Caki2 (cell line): ENCODE measurements at regions not wholly inside any gene's neighbourhood (a gene's known extent, or its start where the extent isn't known, plus 50 kb on each side); places are given as distances from the start of the nearest gene placed in this dataset.

ENCODE experiments used
- DNase-seq: peaks from one replicate; pipeline ENCODE4 v3.0.0-alpha.2; 2015; ENCODE audit warnings: low read depth
- in situ Hi-C: cut with HindIII; loops from 2 replicates; pipeline ENCODE4 v1.10.0; 2016; ENCODE audit warnings: low sequenced_read_pairs, low pct_unique_long_range_greater_than_20kb, mixed read lengths

DNA sequence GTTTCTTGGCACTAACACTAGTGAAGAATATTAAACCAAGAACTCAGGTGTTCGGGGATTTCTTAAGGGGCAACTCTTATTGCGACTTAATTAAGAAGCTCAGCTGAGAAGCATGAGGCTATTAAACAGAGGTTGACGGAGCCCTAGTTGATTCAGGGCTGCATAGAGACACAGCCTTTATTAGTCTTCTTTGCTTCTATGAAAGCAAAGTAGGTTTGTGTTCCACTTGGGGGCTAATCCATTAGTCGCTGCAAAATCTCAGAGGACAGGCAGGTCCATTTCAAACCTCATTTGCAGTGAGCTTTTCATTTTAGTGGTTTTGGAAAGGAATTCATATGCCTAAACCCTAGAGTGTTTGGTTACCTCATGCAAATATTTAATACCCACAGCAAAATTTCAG is 506.6 kb upstream of the SULF2 start:
- in situ Hi-C loops, result loop anchor here (10.0 kb wide), 2 partner anchors 333 to 507 kb away; partner anchors contain the start of gene SULF2
- DNase-seq, result no peak

DNA sequence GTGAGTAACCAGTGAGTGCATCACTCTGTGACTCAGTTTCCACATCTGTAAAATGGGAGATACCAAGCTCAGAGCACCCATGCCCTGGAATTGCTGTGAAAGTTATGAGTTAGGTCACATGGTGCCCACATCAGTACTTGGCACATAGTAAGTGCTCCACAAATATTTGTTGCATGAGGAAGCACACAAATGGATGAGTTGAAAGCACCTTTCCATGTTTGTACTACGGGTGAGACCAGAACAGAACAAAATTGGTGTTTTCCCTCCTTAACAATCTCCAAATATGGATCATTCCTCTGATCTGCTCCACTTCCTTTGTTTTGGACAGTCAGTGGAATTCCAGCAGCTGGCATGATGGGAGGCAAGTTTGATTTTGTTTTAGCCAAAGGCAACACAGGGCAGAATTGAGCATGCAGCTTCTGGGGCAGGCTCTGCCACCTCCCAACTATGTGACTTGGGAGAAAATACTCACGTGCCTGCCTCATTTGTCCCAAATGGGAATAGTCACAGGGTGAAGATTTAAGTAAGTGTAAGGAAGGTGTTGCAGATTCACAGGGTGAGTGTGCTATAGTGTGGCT is 503.7 kb upstream of the SULF2 start:
- no peak for DNase-seq
- in situ Hi-C loops, result no loop called here

DNA sequence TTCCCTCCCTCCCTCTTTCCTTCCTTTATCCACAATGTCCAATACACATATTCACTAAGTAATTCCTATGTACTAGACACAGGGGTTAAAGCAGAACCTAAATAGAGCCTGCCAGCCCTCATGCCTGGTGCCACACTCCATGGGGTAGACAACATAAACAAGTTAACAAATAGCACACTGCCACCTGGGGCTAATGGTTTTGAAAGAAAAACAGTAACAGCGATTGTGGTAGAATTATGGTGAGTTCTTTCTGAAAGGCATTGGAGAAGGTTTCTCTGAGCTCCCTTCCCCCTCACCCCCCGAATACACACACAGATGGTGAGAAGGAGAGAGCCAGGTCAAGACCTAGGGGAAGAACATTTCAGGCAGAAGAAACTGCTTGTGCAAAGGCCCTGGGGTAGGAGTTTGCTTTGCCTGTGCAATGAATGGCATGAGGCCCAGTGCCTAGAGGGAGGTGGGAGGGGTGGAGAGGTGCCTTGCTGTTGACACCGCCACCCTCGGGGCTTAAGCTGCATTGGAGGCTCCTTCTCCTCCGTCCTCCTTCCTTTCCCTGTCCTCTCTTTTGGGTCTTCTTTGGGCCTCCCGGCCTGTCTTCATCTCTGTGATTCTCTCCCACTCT is 502.4 kb upstream of the SULF2 start:
- in situ Hi-C loops, result no loop called here
- no peak for DNase-seq

DNA sequence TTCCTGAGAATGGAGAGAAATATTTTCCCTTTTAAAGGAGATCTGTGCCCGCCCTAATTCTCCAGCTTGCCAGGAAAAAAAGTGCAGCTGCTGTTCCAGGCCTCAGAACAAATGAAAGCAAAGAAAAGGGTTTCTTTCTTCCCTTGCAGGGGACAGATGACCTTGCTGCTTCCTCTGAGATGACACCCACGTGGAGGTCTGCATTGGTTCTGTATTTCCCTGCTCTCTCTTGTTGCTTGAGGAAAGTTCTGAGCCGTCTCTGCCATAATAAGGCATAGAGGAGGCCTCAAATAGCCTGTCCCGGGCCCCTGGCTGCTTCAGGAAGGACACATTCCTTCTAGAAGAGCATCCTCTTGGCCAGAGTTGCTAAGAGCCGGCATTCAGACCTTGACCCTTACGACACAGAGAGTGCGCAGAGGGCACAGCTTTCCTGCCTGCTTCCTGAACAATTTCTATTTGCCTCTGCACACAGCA is 501.8 kb upstream of the SULF2 start:
- no peak for DNase-seq
- in situ Hi-C loops, result no loop called here

DNA sequence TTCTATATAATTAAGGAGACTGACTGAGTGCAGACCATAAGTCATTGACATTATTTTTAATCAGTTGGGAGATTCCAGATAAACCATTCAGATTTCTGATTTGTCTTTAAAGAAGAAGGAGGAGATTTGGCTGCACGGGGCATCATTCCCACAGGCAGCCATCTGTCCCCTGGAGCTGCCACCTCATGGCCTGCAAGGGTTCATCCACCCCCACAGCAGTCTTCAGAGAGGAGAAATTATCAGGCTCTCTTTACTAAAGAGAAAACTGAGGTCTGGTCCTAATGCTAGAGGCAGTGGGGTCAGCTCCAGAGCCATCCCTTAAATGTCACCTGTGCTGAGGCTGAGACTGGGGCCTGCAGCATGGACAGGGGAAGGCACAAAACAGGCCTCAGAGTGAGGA is 501.3 kb upstream of the SULF2 start:
- DNase-seq, result no peak
- in situ Hi-C loops, result no loop called here

DNA sequence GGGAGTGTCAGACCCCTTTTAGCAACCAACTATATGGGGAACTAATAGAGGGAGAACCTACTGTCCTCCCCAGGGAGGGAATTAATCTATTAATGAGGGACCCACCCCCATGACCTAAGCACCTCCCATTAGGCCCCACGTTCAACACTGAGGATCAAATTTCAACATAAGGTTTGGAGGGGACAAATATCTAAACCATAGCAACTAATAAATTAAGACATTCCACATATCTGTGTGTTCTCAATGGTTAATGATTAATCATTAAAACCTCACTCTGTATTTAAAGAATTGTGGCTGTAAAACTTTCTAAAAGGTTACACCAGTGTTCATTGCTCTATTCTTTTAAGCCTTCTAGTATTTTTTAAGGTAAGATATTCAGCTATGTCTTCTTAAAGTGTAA is 500.4 kb upstream of the SULF2 start:
- in situ Hi-C loops, result no loop called here
- peak; percentile 73 for DNase-seq

DNA sequence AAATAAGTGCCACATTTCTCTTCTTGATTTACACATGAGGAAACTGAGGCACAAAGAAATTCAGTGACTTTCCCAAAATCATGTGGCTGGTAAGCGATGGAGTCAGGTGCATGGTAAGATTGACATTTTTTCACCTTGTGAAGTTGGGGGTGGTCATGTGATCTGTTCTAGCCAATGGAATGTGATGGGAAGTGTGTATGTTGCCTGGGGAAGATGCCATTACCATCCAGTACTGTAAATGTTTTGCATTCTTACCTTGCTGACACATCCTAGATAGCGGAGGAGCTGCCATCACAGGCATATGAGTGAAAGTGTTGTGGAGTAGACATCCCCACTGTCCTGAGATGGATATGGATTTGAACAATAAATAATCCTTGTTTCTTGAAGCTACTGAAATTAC is 499.6 kb upstream of the SULF2 start:
- peak; percentile 48 for DNase-seq

DNA sequence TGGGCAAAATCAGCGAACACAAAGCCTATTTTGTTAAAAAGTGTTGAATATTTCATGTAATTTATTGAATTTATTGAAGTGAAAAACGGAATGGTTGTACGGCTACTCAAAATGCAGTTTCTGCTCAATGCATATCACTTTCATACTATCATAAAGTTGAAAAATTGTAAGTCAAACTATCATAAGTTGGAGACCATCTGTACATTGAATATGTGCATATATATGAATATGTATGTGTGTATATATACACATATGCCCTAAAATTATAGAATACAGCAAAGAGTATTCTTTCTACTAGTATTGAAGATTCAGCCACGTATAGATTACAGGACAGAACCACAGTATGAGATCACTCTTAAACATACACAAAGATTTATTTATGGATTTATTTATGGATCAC is 499.0 kb upstream of the SULF2 start:
- DNase-seq, result no peak

More for the DNA sequence above, 499.6 kb upstream of the SULF2 start:
- in situ Hi-C loops, result no loop called here

DNA sequence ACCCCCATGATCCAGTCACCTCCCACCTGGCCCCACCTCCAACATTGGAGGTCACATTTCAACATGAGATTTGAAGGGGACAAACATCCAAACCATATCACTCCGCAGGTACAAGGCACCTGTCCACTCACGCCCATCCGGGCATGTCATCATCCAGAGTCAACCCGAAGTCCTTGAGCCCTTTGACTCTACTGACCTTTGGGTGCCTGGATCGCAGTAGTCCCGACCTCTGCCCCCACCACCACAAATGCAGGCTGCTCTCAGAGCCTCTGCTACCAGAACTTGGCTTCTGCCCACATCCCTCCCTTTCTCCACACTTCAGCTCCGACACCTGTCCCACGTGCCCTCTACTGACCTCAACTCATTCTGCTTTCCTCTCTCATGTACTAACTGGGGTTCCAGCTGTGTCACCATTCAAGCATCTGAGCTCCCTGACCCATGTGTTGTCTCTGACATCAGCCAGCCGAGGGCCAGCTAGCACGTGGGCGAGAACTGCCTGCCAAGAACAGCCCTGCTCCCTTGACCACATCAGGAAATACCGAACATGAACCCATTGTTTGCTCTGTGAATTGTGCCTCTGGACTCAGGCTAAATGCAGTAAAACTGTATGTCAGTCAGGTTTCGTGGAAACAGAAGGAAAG is 498.3 kb upstream of the SULF2 start:
- in situ Hi-C loops, result no loop called here

More for the DNA sequence above, 499.0 kb upstream of the SULF2 start:
- in situ Hi-C loops, result no loop called here

DNA sequence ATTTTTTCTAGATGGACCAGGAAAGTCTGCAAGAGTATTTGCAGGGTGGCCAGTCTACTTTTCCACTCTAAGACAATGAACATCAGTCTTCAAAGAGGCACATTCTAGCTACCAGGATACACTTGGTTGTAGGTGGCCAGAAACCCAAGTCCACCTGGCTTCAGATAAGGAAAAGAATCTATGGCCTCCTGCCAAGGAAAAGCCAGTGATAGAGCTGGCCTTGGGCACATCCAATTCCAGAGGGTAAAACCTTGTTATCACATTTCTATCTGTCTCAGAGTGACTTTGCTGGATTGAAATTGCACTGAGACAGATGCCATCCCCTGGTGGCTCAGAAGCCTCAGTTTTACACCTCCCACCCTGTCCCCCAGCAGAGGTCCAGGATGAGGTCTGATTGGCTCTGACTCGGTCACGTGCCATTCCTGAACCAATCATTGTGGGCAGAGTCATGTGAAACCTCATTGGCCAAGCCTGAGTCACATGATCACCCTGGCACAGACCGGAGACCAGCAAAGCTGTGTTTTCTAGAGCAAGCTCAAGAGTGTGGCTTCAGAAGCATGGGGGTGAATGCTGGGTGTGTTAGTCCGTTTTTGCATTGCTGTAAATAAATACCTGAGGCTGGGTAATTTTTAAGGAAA is 497.4 kb upstream of the SULF2 start:
- in situ Hi-C loops, result no loop called here
- peak; percentile 42 for DNase-seq

More for the DNA sequence above, 498.3 kb upstream of the SULF2 start:
- peak; percentile 65 for DNase-seq

DNA sequence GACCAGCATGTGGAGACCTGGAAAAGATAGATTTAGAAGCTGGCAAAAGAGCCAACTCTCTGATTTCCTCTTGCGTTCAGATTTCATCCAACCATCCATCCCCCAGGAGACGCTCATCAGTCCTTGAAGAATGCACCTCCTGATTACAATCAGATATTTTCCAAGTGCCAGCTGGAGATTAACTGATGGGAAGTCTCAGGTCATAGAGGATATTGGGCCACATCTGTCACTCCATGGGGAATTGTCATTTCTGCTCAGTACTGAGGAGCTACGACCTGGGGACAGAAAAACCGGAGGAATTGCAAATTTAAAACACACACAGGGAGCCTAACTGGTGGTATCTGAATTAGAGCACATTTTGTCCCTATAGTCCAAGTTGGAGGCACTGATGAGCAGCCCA is 496.2 kb upstream of the SULF2 start:
- no peak for DNase-seq
- in situ Hi-C loops, result no loop called here

DNA sequence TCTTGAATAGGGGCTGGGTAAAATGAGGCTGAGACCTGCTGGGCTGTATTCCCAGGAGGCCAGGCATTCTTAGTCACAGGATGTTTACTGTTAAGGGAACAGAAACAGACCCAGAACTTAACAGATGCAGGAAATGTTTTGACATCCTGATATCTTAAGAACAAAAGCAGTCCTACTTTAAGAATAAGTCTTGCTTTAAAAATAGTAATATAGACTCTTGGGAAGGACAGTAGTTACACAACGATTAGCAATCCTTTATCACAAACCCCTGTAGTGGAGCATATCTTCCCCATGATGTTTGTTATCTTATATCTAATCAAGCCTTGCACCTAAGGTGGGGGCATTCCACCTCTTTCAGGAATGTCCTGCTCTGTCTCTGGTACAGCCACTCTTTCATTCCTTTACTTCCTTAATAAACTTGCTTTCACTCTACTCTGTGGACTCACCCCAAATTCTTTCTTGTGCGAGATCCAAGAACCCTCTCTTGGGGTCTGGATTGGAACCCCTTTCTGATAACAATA is 493.7 kb upstream of the SULF2 start:
- in situ Hi-C loops, result no loop called here
- DNase-seq, result no peak

DNA sequence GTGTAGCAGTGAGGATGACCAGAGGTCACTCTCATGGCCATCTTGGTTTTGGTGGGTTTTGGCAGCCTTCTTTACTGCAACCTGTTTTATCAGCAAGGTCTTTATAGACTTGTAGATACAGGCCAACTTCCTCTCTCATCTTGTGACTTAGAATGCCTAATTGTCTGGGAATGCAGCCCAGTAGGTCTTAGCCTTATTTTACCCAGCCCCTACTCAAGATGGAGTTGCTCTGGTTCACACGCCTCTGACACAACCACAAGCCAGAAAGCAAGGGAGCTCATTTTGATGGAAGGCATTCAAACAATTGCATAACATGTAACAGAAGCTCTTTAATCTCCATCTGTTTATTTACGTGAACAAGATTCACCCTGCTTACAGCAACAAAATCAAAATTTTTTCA is 492.0 kb upstream of the SULF2 start:
- DNase-seq, result no peak
- in situ Hi-C loops, result no loop called here

DNA sequence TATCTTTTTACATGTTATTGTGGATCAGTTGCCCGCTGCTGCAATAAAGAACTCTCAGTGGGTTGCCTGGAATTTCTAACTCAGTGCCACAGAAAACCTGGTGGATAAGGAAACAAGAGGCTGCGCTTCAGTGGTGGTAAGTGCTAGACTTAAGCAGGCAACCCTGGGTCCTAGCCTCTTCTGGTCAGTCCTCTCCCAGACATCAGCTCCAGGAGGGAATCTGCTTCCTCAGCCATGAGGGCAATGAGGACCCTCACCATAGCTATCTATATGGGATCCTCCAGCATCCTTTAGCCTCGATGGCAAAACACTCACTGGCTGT is 490.7 kb upstream of the SULF2 start:
- DNase-seq, result no peak
- in situ Hi-C loops, result no loop called here

DNA sequence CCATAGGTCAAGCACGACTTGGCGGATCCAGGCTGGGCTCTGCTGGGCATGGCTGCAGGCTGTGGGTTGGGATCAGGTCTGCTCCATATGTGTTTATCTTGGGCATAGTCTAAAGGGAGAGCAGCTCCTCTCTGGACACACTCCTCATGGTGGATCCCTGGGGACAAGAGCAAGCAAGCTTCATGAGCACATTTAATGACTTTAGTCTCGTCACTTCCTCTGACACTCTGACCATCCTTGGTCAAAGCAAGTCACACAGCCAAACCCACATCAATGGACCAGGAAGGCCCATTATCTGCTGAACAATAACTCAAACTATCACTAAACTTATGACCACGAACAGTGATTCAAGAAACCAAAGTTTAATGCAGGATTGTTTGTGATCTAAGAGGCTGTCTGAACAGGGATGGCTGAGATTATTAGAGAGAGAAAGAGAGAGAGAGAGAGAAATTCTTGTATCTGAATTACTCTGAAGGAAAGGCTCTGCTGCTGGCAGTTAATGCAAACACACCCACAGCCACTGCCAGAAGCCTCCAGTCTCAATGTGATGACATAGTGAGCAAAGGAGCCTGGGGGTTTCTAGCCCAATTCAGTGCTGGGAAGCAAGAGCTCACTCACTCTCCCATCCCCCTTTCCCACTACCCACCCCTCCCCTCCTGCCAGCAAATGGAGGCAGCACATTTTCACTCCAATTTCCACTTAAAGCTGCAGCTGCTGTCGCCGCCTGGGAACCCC is 490.2 kb upstream of the SULF2 start:
- no peak for DNase-seq
- in situ Hi-C loops, result no loop called here

DNA sequence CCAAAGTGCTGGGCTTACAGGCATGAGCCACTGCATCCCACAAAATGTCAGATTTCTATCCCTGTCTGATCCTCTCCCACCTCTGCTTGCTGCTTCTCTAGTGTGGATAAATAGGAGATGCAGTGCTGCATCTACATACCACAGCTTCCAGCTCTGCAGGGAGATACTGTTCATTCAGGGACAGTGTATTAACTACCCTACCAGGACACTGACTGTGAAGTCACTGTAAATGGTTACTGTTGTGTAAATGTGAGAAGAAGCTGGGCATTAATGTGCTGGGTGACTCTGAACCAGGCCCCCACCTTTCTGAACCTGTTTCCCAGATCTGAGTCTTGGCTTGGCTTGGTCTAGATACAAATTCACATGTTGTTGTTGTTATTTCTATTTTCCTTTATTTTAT is 488.6 kb upstream of the SULF2 start:
- in situ Hi-C loops, result no loop called here
- DNase-seq, result no peak

DNA sequence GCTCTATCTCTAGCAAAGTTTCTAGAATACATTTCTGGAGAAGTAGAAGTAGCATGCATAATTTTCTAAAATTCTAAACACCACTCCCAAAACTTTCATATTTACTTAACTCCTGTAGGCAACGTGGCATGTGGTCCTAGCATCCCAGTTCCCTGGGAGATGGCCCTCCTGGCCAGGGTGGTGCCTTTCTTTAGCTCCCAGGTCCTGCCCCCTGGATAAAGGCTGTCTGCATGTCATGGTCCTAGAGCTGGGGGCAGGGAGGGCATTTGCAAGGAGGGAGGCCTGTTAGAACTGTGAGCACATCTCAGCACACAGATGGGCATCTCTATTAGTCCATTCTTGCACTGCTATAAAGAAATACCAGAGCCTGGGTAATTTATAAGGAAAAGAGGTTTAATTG is 485.6 kb upstream of the SULF2 start:
- in situ Hi-C loops, result no loop called here

DNA sequence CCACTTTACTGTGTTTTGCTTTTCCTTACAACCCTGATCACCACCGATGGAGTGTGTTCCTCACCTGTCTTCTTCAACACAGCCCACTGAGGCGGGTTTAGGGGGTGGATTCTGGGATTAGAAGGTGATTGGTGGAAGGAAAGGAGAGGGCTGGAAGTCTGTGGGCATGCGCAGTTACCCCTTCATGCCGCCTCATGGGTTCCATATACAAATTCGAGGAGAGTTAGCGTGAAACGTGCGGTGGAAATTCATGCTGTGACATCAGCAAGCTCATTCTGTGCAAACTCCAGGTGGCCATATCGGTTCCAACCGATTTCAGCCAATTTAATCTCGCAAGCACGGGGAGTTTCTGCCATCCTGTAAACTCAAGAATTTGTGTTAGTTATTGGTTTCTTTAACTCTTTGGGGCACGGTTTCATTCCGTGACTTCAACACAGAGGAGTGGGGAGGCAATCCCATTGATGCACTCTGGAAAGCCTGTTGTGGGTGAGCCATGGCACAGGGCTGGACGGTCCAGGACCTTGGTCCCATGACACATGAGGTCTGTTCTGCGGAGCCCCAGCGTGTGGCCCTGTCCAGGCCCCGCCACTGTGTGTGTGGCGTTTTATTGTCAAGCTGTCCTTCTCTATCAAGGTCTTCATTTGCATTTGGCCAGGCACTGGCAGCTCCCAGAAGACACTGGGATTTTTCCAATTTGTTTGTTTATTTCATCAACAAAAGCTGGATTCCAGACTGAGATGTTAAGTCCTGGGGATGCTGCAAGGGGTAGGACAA is 482.8 kb upstream of the SULF2 start:
- in situ Hi-C loops, result no loop called here
- no peak for DNase-seq

More for the DNA sequence above, 485.6 kb upstream of the SULF2 start:
- DNase-seq, result no peak
